SIG-M5 (cell line): ENCODE measurements at regions not wholly inside any gene's neighbourhood (a gene's known extent, or its start where the extent isn't known, plus 50 kb on each side); places are given as distances from the start of the nearest gene placed in this dataset.

ENCODE experiments used
- DNase-seq: peaks from one replicate; lab custom pipeline; 2025; lab: John Stamatoyannopoulos, UW

DNA sequence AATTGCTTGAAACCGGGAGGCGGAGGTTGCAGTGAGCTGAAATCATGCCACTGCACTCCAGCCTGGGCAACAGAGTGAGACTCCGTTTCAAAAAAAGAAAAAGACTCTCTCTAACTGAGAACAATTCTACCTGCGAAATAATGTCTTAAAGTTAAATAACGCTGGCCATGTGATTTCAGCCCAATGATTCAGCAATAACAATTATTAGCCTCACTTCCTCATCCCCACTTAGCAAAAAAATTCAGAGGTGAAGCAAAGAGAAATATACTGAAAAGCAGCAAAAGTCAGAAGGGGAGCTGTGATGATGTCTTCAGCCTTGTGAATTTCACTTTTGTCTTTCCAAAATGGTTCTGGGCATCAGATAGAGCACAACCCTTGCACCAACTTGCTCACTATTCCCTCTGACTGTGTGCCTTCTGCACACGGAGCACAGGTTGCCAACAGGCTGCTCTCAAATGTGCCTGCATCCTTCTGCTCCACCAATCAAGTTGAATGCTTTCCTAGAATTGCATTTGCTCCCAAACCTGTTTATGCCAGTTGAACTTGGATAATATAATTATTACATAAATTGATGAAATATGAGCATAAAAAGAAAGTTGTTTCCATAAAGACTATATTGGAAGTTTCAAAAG lies 79.8 kb upstream of the IPO9 start:
- no peak for DNase-seq

DNA sequence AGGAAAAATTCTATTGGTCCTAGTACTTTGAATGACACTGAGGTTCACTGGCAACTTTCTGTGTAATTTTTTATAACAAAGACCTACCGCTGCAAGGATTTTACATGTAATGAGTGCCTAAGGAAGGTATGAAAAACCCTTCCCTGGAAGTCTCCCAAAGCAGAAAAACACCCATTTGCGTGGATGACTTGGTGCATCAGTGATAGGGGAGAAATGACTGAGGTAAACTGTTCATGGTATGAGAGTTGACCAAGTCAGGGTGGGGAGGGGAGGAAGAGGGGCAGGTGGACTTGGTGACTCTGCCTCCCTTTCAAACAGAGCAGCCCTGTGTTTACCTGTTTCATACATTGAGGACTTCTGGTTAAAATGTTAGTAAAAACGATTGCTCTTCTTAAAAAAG lies 78.8 kb upstream of the IPO9 start:
- no peak for DNase-seq

DNA sequence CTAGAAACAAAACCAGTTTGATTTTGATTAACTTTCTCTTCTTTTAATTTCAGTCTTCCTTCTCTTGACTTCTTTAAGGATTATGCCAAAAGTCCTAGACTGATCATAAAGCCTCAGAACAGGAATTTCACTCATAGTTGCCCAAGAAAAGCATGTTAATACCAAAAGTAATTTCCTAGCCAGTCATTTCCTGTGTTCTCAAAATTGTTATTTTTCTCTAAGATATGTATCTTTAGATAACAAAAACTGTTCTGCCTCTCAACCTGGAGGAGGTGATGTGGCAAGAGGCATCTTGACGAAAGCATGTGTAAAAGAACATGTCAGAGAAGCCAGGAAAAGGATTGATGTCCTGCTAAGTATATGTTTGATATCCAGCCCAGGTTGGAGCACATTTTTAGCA lies 78.0 kb upstream of the IPO9 start:
- DNase-seq, result no peak

DNA sequence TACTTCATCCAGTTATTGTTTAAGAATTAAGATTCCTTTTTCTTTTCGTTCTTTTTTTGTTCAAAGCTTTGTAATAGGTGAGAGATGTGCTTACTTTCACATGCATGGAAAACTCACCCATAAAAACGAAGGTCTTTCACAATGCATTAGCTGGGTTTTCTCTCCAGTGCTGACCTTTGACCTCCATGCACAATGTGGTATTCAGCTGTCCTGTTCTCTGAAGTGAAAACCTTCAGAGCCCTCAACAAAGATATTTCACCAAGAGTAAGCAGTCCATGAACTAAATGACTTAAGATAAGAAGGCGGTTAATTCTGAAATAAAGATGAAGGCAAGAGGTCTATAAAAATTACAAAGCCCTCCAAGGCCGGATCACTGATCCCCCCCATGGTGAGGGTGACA lies 77.1 kb upstream of the IPO9 start:
- DNase-seq, result no peak

DNA sequence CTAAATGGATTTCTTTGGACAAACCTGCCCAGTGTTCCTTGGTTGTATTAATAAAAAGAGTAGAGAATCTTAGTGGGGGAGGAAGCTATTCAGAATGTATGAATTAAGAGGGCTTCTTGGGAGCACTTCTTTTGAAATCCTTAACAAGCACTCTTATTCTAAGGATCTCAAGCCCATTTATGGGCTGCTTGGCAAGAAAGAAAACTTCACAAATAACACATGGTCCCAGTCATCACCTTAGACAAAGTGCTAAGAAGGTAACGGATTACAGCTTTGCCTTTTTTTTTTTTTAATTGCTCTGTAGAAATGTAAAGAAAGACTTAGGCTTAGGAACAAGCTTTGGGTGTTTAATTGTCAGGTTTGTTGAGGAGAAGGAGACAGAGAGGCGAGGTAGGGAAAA lies 76.6 kb upstream of the IPO9 start:
- DNase-seq, result no peak

DNA sequence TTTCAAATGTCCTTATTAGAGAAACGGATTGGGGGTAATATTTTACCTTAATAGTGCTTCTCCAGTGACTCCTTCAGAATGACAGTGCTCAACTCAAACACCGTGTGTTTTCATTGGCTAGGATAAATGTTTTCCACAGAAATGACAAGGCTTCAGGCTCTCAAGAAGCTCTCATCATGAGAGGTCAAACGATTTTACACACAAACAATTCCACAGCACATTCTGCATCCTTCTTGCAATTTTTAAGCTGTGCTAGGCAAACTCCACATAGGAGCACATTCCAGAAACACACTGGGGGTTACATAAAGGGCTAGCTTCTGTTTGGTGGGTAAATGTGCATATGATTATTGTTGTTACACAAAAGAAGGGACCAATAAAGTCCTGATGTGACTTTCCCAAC lies 75.5 kb upstream of the IPO9 start:
- DNase-seq, result no peak

DNA sequence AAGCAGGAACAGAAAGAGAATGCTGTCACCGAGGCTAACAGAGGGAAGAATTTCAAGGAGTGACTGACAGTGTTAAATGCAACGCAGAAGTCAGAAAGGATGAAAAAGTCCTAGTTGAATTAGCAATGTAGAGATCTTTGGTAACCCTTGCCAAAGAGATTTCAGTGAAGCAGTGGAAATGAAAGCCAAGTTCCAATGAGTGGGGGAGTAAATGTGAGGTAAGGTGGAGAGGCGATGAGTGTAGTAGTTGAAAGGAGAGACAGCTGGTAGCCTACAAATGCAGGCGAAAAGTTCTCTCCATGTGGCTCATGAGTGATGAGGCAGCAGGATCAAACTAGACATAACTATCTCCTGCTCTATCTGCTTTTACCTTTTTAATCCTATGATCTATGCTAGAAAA lies 74.6 kb upstream of the IPO9 start:
- DNase-seq, result no peak

DNA sequence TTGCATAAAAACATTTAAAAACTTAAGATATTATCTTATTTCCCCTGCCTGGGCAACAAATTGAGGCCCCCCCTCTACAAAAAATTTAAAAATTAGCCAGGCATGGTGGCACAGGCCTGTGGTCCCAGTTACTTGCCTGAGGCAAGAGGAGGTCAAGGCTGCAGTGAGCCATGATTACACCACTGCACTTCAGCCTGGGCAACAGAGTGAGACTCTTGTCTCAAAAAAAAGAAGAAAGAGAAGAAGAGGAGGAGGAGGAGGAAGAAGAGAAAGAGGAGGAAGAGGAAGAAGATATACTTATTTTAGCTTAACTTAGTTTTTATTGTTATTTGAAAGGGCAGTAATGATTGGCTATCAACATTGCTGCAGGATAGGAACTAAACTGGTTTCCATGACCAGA lies 73.8 kb upstream of the IPO9 start:
- DNase-seq, result no peak

DNA sequence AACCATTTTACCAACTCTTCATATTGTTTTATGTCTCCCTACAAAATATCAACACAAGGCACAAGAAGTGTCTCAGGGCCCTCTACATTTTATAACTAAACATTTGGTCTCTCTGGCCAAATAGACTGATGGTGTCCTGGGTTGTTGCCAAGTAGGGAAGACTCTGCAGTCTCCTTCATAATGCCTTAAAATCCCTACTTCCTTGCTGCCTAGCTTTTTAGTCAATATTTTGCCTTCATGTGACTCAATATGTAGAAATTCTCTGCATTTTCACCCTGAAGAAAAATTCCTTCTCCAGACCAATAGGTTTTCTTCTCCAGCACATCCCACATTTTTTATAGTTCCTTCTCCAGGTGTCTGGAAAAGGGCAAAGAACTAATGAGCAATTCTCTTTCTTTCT lies 72.6 kb upstream of the IPO9 start:
- no peak for DNase-seq

DNA sequence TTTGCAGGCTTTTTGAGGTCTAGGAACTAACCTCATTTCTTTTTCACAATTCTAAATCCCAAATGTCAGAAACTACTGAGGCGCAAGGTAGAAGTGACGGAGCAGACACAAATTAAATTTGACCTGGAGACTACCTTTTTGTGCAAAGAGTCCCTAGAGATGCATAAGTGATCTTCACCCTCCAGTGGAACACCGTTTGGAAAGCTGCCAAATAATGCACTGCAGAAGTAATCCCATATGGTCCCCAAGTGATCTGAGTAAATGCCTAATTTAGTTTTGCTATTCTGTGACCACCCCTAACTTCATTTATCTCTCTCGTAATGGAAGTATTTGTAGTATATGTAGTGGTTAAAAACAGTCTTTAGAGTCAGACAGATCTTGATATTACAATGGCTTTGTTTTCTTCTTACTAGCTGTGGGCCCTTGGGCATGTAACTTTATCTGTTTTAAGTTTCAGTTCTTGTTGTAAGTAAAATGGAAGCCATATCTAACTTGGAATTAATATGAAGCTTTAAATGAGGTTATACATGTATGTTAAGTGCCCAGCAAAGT lies 70.4 kb upstream of the IPO9 start:
- no peak for DNase-seq

DNA sequence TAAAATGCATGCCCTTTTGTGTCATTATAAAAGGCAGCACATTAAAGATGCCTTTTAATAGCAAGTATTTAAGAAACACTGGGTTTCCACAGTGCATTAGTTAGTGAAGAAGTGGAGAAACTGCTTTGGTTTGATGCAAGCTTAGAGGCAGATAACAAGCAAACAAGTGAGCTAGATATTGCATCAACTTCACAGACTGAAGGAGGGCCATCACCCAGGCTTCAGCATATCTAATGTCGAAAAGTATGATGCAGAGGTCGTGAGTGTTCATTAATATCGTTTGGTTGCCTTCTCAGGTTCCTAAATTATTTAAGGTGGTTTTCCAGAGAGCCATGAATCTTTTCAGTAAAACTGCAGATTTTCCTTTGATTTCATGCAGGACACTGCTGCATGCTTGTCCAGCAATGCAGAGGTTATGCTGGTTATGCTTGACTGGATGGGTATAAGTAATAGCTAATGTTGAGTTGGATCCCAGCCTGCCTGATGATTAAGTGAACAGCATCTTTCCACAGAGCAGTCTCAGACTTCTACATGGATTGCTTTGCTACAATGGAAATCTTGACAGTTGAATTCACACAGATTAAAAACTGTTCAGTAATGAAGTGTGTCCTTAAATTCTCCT lies 69.7 kb upstream of the IPO9 start:
- no peak for DNase-seq

DNA sequence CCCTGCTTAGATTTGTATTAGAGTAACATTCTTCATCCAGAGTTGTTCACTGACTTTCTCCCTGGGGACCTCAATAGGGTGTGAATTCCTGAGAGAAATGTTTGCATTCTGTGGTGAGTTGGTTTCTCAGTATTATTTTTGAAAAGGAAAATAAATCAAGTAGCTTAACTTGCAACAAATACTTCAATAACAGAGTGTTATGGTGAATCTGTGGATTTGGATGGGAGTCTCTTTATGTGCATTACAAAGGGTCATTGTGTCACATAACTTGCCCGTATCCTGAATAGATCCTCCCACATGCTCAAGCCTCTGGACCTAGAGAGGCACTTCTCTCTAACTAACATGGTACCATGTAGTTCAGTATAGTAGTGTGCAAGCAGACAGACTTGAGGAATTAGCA lies 68.4 kb upstream of the IPO9 start:
- no peak for DNase-seq

DNA sequence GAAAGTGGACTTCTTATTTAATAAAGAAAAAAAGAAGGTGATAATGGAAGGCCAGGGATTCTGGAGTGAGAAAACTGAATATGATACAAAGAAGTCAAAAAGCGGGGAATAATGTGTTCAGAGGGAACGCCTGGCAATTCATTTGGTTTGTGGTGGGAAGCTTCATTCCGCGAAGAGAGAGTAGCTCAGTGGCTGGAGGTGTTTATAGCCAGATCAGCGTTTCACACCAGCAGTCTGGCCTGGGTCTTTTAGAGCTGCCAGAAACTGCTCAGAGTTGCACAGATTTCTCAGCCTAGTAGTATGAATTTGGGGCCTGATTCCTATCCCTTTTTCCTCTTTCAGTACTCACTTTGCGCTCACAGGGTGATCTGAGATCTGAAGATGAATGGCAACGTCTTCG lies 67.8 kb upstream of the IPO9 start:
- no peak for DNase-seq

DNA sequence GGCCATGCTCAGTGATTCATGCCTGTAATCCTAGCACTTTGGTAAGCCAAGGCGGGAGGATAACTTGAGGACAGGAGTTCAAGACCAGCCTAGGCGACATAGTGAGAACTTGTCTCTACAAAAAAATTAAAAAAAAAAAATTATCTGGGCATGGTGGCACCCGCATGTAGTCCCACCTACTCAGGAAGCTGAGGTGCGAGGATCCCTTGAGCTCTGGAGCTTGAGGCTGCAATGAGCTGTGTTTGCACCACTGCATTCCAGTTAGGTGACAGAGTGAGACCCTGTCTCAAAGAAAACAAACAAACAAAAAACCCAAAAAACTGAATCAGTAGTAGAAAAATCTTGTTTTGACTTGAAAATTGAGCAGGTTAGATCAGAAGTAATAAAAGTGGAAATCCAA lies 67.1 kb upstream of the IPO9 start:
- DNase-seq, result no peak

DNA sequence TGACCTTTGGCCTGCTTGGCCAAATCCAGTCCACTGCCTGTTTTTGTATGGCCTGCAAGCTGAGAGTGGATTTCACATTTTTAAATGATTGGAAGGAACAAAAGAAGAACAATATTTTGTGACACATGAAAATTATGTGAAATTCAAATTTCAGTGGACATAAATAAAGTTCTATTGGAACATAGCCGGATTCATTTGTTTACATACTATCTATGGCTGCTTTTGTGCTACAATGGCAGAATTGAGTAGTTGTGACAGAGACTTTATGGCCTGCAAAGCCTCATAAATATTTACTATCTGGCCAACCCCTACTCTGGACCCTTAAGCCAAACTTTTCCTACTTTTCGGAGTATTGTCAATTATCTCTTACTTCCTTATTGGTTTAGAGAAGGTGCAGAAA lies 66.6 kb upstream of the IPO9 start:
- DNase-seq, result no peak

DNA sequence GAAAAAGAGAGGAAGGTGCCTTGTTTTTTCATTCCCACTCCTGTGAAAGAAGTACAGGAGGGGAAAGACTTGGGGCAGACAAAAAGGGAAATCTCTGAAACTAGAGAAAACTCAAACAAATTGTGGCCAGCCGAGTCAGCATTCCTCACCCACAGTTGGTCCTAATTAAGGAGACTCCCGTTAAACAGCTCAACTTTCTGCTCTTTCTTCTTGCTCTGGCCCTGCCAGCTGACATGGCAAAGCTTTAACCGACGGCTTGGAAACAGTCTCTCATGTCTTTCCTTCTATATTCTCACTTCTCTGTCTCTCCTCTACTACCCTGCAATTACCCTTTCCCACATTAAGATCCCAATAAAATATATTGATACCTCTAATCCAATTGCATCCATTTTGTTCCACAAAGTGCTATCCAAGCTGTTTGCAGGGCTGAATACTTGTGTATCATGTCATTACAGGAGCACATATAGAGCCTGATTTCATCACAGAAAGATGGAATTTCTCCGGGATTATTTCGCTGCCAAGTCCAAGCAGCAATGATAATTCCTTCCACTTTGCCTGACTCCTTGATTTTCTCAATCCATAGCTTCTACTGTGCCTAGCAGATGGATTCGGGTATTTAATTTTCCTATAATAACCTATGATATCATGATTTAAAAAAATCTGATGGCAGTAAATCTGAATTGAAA lies 65.4 kb upstream of the IPO9 start:
- DNase-seq, result no peak

DNA sequence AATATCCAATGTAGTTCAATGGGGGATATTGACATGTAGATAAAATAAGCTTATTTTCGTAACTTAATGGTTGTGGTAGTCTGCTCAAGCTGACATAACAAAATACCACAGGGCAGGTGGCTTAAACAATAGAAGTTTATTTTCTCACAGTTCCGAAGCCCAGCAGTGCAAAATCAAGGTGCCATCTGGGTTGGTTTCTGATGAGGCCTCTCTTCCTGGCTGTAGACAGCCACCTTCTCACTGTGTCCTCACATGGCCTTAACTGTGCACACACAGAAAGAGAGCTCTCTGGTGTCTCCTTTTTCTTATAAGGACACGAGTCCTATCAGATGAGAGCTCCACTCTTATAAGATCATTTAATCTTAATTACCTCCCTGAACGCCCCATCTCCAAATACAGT lies 64.8 kb upstream of the IPO9 start:
- DNase-seq, result no peak

DNA sequence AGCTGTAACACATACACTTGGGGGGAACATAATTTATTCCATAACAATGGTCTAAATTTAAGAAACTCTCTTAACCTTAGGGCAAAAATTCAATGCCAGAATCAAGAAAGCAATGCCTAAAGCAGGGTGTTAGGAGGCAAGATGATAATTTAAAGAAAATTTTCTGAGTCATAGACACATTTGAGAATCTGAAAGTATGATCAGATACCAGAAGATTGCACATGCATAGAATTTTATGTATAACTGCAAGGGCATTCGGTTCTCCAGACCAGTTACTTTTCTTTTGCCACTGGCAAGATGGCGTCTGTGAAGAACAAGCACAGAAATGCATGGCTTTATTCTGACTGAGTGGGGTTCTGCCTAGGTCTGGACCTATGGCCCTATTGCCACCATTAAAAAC lies 64.4 kb upstream of the IPO9 start:
- DNase-seq, result no peak

DNA sequence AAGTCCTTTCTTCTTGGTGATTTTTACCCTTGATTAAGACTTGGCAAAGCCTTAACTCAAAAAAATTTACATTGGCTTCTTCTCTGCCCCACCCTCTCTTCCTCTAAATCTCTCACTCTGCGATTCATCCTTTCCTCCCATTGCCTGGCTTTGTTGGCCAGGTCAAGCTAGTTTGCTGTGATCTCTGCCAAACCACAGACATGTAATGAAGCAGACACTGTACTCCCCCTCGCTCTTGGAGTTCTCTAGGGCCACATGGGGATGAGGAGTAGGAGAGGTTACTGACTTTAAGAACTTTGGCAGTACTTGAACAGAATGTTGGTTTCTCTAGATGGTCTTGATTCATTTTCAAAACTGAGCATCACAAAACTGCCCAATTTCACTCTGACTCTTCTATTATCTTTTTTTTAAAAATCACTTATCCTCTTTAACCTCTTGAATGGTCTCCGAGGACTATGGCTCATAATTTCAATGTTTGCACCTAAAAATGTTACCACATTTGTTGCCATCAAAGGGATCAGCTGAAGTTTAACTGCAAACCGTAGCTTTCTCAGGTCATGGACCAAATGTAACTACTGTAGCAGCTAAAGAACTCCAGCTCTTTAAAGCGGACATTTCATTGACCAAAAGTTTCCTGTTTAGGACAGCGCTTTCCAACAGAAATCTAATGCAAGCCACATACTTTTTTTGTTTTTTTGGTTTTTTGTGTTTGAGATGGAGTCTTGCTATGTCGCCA lies 62.7 kb upstream of the IPO9 start:
- DNase-seq, result no peak

DNA sequence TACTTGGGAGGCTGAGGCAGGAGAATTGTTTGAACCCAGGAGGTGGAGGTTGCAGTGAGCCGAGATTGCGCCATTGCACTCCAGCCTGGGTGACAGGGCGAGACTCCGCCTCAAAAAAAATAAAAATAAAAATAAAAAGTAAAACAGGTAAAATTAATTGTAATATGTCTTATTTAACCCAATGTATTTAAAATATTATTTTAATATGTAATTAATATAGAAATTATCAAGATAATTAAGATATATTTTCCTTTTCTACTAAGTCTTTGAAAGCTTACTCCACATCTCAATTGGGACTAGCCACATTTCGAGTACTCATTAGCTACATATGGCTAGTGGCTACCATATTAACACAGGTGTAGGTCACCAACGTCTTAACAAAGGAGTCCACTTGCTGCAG lies 61.6 kb upstream of the IPO9 start:
- no peak for DNase-seq

DNA sequence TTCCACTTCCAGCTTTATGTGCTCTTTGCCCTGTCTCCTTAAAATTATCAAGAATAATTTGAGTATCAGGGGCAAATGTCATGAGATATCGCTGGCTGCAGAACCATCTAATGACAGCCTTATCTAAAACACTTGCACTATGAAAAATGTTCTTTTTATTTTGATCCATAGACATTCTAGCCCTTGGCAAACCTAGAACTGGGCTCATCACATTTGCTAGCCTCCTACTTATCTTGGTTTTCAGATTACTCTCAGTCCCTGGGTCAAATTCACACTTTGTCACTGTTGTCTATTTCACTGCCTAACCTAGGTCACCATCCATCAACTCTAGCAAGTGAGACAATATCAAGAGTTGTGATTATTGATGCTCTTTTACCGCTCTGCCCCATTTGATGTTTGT lies 59.9 kb upstream of the IPO9 start:
- DNase-seq, result no peak

DNA sequence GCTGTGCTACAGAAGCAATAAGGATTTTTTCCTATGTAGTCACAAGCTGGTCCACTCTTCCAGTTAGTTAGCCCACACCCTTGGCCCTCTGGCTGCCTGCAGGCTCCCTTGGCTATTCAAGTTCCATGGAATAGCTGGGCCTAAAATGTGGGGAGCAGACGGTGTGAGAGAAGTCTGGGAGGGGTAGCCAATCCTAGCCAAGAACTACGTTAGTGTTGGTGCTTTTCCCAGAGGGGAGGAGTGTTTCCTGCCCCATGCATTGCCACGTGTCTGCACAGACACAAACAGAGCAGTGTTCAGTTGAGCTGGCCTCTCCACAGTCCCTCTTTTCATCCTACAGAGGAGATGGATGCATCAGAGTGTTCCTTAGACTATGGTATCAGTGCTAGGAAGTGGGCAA lies 59.0 kb upstream of the IPO9 start:
- no peak for DNase-seq

DNA sequence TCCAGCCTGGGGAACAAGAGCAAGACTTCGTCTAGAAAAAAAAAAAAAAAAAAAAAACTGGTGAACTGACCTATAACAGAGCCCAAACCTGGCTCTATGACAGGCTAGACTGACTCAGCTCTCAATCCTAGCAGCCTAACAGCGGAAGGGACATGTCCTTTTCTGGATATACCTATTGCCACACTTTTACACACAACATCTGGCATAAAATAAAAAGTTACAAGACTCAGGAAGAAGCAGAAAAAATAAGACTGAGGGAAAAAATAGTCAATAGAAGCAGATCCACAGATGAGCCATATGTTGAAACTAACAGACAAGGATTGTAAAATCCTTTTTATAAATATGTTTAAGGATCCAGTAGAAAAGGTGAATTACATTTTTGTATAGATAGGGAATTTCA lies 57.5 kb upstream of the IPO9 start:
- DNase-seq, result no peak
